GM21723 (cell line): ENCODE measurements at regions not wholly inside any gene's neighbourhood (a gene's known extent, or its start where the extent isn't known, plus 50 kb on each side); places are given as distances from the start of the nearest gene placed in this dataset.

Experiments used
- ATAC-seq: cut with Tn5 transposase; IDR thresholded peaks from one replicate; pipeline ENCODE4 v1.9.1; 2021; ENCODE audit warnings: mild to moderate bottlenecking, moderate library complexity; ENCODE audit not compliant: unreplicated experiment

- no peak for ATAC-seq
These were observed 559.9 kb downstream of the MBD2 start for GRCh38 chr18:53664575-53664974.

GRCh38 chr18:53660306-53660705 lies 564.2 kb downstream of the MBD2 start:
- no peak for ATAC-seq

GRCh38 chr18:53657257-53657656 lies 567.2 kb downstream of the MBD2 start:
- no peak for ATAC-seq

DNA sequence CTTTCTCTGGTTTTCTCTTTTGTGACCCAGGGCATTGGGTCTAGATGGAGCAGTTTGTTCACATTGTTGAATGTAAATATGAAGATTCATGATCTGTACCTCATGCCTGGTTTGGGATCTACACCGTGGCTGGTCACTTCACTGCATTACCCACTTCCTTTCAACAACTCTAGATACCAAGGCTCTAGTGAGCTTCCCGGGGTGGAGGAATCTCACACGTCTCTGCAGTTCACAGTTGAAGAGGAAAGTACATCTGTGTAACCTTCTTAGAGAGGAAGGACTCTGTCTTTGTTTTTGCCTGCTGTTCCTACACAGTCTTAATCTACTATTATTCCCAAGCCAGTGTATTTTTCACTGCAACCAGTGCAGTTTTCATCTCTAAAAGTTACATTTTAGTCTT lies 574.8 kb downstream of the MBD2 start:
- no peak for ATAC-seq

GRCh38 chr18:53644799-53645471 lies 579.5 kb downstream of the MBD2 start:
- no peak for ATAC-seq

DNA sequence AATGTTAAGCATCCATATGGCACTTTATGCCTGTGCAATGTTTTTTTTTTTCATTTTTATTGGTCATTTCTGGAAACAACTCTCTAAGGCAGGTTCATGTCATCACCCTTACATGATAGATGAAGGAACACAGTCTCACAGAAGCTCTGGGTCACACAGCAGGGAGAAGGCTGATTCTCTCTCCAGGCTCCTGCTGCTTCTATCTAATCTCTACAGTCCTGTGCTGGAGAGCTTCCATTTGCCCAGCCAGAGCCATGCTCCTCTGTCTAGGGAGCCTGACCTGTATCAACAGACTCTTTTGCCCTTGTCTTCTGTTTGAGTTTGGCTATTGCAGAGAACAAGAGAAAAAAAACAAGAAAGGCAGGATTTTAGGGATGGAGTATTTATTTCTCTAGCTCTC lies 584.8 kb downstream of the MBD2 start:
- ATAC-seq, result no peak

DNA sequence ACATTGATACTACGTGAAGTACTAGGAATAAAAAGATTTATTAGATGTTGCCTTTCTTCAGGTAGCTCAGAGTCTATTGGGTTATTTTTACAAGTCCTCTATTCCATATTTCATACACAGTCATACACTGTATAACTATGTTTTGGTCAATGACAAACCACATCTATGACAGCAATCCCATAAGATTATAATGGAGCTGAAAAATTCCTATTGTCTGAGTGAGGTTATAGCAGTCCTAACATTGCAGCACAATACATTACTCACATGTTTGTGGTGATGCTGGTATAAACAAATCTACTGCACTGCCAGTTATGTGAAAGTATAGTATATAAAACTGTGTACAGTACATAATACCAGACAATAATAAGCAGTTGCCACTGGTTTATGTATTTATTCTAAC lies 595.1 kb downstream of the MBD2 start:
- ATAC-seq, result no peak

DNA sequence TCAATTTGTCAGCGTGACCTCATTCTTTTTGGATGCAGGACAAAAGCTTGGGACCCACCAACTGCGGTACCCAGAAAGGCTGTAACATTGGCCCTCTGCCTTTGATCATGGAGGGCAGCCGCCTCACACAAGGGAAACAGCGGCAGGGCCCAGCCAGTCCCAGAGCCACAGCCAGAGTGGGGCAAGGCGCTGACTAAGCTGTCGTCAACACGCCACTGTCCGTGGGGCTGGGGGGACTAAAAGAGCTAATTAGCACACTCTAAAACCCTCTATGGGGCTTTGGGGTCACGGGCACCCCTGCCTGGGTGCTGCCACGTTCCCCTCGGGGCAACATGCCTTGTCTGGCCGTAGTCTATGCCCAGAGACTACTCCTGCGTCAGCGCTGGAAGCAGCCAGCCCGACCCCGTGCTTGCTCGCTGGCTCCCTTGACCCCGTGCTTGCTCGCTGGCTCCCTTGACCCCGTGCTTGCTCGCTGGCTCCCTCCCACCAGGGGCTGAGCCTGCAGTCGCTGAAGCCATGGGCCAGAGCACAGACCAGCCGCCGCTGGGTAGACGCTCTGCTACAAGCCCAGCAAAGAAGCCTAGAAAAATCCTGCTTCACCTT lies 598.4 kb downstream of the MBD2 start:
- no peak for ATAC-seq

- no peak for ATAC-seq
These were observed 613.5 kb downstream of the MBD2 start for GRCh38 chr18:53610957-53611356.

DNA sequence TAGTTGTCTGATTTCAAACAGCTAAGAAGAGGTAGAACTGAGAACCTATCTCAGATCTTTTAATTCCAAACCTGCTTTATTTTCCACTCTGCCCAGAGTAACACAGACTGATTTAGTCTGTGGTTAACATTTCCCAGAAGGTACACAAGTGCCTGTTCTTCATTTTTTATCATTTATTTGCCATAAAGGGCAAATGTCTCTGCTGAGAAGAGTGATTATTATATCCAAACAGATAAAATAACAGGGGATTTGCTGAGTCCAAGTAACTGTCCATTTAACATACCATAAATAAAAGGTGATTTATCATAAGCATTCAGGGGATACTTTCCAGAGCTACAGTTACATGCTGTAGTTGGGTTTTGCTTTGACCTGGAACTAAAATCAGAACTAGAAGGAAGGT lies 617.7 kb downstream of the MBD2 start:
- ATAC-seq, result no peak

- no peak for ATAC-seq
These were observed 619.3 kb downstream of the MBD2 start for GRCh38 chr18:53605198-53605597.

DNA sequence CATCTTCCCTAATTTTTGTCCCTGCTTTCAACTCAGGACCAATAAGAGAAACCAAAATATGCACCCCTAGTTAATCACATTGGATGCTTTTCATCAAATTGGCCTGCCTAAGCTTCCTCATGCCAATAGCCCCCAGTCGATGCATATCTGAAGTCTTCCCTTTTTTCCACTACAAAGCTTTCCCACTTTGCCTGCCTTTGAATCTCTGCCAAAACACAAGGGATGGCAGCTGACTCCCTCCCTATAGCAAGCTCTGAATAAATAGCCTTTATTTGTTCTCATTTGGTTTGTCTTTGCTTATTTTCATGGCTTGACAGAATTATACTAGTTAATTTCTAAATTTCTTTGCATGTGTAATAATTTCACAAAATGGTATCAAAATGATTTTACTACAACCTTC lies 621.2 kb downstream of the MBD2 start:
- ATAC-seq, result no peak

- ATAC-seq, result no peak
These were observed 623.1 kb downstream of the MBD2 start for GRCh38 chr18:53601344-53601743.

DNA sequence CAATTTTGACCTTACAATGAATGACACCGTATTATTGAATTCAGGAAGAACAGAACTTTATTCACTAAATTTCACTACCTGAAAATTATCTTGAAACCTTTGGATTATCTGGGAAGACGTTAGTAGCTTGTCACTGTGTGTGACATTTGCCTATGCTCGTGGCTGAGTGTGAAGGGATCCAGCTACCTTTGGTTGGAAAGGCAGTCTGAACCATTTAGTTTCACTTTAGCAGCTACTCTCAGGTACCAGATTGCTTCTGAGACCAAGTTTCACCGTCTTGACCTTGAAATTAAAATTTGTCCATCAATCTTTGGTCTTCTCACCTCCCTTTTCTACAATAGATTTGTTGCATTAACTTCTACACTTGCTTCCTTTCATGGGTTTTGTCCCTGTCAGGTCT lies 637.5 kb downstream of the MBD2 start:
- ATAC-seq, result no peak
